NCI-H524 (cell line): ENCODE measurements at regions not wholly inside any gene's neighbourhood (a gene's known extent, or its start where the extent isn't known, plus 50 kb on each side); places are given as distances from the start of the nearest gene placed in this dataset.
"Not testable (repeated sequence)": the region's sequence is repeated elsewhere in the genome, so short reads cannot be mapped to it uniquely, and the experiment has no call there.

ENCODE experiments used
- DNase-seq, 2 experiments: peaks; one replicate each; lab custom pipeline; 2025; lab: John Stamatoyannopoulos, UW

DNA sequence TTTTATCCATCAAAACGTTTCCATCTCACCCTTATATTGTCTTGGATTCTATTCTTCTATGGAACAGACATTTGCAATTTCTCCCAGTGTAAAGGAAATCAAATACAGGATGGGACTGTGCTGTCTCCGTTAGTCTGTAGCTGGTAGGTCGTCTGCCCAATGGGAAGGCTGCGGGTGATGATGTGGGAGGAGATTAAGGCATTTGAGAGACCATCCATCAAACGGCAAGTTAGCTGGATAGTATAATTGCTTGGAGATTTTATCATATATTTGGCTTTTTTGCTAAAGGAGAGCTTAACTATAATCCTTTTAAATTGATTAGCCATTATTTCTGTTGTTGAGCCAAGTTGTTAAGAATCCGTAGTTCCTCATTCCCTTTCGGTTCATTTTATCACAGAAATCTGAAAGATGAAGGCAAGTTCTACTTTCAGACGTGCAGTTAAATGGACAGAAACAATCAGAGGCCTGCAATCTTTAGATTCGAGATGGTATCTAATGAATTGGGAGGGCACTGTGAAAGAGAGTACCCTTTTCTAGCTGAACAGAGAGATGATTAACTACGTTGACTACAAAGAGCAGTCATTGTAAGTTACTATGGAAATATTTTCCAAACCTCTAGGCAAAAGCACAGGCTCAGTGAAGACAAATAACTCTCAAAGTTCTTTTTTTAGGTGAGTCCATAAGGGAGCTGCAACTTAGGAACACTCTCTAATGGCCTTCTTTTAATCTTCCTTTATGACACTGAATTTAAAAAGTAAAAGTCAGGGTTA lies 253.3 kb upstream of the KIAA1217 start:
- DNase-seq: no peak

DNA sequence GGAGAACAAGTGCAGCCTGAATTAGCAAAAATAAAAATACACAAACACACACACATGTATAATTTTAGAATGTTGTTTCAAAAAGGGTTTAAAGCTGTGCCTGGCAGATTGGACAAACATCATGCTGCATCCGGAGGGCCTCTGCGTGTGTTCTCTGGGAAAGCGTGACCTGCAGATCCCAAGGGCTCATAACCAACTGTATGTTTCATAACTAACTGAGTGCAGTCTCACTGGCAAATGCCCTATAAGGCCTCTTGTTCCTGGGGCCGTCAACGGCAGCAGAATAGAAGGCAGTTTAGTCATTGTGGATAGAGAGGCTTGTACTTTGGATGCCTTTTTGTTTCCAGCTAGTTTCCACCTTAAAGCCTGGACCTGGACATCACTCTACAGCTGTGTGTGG lies 243.8 kb upstream of the KIAA1217 start:
- no peak for DNase-seq

DNA sequence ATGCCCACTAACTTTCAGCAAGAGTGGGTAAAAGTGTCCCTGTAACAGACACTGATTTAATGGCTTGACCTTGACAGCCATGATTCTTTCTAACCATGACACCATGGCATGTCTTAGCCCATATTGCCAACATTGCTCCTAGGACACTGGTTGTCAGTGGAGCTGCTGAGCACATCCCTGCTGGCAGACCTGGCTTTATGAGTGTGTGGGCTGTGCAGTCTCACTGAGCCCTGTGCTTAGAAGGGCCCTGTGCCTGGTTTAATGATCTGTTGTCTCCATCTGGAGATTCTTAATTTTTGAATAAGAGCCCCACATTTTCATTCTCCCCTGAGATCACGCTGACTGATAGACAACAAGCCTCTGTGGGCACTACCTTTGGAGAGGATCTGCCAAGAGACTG lies 243.1 kb upstream of the KIAA1217 start:
- peak in 1 of 2 experiments; percentile 14 for DNase-seq

DNA sequence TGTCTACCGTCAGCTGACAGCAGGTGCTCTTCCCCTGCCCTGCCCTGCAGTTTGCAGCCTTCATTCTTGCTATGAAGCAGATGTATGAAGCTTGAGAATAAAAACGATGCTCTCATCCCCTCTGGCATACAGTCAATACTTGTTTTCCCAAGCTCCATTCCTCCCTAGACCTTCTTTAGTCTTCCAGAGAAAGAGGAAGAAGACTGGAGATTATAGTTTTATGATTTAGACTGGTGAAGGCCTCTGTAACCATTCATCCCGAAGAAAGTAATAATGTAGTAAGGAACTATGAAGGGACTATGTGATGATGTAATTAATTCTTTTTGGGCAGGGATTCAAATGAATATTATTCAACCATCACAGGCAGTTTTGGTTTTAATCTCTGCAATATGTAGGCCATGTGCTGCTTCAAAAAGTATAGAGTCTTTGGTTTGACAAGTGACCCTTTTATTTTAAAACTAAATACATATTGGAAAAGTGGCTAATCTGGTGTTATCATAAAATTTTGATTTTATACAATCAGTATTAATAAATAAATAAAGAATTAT lies 242.4 kb upstream of the KIAA1217 start:
- DNase-seq: no peak

DNA sequence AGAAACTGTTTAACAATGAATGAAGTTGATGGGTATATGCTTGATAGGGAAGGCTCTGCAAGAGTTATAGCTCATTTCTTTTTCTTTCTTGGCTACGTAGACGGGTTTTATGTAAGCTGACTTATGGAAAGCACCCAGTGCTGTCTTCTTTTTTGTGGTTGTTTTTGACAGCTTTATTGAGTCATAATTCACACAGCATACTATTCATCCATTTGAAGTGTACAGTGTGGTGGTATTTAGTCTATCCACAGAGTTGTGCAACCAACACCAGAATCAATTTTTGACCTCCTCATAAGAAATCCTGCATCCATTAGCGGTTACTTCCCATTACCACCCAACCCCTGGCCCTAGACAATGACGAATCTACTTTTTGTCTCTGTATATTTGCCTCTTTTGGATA lies 240.6 kb upstream of the KIAA1217 start:
- DNase-seq: no peak

DNA sequence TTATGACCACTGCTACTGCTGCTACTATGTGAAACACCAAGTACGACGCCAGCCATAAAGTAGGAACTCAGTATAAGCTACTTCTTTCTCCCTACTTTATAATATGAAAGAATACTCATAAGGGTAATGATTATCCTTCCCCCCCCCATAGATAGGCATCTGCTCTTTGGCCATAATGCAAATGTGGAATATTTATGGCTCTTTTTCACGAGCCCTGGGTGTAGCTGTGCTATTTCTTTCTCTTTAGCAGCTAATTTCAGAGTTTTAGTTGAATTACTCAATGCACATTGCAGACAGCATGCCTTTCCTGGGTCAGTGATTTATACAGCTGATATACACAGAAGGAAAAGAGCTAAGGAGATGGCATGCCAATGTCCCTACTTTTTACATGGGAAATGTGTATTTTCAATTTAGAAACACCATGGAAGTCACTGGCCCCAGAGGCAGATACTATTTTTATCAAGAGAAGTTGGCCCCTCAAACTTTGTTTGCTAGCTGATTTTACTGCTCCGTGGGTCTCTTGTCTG lies 234.1 kb upstream of the KIAA1217 start:
- no peak for DNase-seq

DNA sequence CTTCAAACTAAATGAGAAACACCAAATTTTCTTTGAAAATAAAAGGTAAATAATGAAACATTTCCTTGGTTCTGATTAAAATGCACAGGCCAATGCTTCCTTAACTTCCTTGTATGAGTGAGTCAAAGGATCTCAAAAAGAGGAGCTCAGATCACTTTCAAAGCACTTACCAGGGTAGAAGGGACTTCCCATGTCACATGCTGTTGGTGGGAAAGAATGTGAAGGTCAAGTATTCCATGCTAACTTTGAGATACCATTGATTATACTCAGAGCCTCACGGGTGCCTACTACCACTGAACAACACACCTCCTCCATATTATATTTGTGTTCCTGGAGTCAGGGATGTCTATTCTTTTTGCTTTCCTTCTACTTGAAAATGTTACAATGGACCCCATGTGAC lies 233.5 kb upstream of the KIAA1217 start:
- DNase-seq: no peak

DNA sequence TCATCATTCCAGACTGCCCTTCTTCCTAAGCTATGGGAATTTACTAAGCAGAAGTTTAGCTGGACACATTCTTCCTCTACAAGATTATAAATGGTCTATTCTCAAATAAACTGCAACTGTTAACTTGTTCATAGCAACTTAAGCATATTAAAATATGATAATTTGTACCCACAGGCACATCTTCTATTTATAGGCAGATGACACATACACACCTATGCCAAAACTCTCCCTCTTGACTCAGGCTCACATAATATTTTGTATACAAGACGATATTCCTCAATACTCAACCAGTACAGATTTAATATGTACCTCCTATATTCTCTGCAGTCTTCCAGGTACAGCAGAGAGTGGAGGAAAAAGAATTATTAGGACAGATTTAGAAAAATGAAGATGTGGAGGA lies 232.7 kb upstream of the KIAA1217 start:
- no peak for DNase-seq

DNA sequence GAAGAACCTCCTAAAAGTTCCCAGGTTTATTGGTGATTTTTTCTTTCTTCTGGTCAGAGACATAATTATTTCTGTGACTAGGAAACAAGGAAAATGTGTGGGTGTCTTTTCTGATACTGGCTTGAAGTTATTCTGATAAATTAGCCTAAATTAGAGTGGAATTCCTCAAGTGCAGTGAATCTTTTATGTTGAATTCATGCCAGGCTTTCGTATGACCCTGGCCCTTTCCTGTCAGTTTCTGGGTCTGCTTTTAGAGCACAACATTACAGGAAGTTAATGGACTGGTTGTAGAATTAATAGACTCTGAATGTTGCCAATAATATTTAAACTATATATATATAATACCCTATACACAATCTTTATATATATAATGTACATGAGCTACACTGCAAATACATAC lies 230.6 kb upstream of the KIAA1217 start:
- DNase-seq: no peak

DNA sequence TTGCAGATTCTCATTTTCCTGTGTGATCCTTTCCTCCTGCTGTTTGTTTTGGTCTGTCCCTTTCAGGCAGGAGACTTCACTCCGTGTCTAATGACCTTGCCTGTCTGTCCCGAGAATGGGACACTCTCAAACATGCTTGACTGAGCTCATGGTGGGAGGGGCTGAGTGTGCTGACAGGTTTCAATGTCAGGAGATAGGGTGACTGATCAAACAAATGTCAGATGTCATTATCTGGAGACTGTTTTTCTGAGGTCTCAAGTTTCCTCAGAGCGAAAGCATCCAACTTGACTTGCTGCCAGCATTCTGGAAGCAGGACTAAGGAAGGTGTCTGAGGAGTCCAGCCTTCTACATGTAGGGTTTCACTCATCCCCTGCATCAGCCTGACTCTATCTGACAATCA lies 228.8 kb upstream of the KIAA1217 start:
- DNase-seq: peak; percentile 8 to 64

DNA sequence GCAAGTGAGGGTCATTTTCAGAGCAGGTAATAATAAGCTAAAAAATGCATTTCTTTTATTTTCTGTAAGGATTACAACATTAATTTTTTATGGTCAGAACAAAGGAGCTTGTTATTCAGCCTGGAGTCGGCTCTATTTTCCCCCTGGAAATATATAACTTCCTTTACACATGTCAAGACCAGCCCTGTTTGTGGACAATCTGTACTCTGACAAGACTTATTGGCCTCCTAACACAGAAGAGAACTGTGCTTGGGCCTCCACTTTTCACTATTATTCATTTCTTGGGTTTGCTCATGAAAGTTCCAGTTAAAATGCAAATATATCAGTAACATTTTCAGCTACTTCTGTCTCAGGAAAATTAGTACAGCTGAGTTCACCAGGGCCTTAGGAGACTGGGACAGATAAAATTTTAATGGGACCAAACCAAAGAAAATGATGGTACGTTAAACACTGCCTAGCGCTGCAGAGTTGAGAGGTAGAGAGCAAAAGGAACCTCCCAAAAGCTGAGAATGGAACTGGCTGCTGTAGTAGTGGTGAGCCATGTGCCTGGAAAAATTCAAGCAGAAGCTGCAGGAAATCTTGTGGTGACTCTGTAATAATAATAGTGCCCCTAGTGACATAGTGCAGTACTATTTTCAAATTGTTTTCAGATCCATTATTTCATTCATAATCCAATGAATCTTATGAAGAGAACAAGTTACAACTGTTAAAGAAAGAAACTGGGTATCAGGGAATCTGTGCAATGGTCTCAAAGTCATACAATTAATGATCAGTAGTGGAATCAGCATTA lies 227.2 kb upstream of the KIAA1217 start:
- peak in 1 of 2 experiments; percentile 4 for DNase-seq

DNA sequence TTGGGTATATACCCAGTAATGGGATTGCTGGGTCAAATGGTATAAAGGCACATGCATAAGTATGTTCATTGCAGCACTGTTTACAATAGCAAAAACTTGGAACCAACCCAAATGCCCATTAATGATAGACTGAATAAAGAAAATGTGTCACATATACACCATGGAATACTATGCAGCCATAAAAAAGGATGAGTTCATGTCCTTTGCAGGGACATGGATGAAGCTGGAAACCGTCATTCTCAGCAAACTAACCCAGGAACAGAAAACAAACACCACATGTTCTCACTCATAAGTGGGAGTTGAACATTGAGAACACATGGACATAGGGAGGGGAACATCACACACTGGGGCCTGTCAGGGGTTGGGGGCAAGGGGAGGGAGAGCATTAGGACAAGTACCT lies 224.5 kb upstream of the KIAA1217 start:
- not testable (repeated sequence) for DNase-seq

DNA sequence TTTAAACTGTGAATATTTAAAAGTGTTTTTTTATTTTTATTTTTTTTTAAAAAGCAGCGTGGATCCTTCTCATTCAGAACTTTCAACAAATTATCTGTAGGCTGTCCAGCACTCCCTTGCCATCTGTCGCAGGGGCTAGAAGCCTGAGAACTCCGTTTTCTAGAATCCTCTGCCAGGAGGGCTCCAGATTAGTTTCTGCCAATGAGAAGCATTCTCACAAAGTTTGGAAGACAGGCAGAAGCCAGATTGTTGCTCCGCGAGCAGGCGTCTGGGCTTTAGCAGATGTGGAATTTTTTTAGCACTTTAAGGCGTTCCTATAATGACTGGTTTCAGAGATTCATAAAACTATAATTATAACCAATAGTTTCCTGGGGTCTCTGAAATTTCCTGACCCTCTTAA lies 220.9 kb upstream of the KIAA1217 start:
- no peak for DNase-seq

DNA sequence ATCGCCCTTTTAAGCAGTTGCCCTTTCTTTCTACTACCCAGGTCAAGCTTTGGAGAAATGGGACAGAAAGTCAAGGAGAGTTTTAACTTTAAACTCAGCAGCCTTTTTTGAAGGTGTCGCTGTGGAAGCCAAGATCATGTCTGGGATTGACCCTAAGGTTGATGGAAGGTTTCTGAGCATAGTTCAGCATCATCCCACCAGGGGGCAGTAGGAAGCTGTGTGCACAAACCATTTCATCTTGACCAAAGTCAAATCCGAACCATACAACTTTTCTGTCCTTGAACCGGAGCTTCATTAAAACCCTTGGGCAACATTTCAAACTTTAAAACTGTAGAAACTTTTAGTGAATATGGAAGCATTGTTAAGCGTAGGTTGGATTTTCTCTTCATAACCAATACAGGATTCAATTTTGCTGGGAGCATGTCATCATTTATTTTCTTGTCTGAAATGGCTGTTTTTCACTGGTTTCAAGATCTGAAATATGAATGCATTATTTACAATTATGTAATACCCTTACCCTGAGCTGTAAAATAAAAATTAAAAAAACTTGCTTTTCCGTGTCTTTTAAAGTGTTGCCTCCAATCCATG lies 214.4 kb upstream of the KIAA1217 start:
- peak in 1 of 2 experiments; percentile 48 for DNase-seq

DNA sequence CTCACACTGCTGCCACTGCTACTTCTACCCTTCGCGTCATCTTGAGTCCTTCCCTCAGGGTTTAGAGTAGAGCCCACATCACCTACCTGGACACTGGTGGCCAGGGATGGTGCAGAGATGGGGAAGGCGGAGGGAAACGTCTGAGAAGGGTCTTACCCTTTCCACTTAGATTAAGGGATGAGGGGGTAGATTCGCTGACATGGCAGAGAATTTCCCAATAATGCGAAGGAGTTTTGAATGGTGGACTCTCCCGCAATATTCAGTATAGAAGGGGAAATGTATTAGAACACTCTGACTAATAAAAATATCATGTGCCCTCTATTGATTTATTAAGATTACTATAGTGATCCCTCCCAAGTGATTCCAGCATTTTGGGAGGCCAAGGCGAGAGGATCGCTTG lies 209.5 kb upstream of the KIAA1217 start:
- no peak for DNase-seq

DNA sequence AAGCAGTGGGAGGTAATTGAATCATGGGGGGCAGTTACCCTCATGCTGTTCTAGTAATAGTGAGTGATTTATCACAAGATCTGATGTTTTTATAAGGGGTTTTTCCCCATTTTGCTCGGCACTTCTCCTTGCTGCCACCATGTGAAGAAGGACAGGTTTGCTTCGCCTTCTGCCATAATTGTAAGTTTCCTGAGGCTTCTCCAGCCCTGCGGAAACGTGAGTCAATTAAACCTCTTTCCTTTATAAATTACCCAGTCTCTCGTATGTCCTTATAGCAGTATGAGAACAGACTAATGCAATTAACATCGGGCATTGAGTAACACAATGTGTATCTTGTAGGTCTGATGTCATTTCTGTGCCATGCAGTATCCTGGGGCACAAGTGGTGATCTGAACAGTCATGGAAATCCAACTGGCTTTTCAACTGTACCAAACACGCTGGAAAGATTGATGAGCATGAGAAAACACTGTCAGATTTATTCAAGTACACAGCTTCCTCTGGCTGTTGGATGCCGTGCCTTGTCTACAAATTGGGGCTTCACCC lies 208.6 kb upstream of the KIAA1217 start:
- DNase-seq: no peak

DNA sequence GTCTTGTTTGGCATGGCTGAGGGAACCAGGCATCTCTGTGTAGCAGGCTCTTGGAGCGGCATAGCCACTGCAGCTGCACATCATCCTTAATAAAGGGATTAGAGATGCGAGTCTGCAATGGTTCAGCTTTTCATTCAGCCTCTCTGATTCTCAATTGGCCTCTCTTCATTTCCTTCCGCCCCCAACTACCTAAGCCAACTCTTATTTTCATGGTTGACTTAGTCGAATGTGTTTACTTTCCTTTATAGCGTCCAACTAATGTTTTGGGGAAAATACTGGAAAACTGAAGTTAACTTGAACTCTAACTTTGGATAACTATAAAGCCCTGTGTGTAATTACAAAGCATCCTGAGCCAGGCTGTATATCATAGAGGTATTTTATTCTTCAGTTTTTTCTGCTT lies 202.2 kb upstream of the KIAA1217 start:
- no peak for DNase-seq

DNA sequence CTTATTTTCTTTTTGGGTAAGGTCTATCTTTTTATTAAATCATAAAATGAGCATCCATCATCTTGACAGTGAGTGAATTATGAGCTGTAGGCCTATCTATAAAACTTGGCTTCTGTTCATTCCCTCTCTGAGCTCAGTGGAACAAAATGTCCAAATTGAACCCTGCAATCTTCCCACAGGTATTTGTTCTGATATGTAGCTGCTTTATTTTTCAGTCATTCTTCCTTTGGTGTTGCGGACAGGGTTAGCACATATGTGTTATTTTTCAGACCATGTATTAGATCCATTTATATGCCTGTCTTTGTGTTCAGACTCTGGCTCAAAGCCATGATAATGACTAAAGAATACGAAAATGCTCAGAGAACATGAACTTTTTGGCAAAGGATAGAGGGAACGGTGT lies 201.6 kb upstream of the KIAA1217 start:
- no peak for DNase-seq

DNA sequence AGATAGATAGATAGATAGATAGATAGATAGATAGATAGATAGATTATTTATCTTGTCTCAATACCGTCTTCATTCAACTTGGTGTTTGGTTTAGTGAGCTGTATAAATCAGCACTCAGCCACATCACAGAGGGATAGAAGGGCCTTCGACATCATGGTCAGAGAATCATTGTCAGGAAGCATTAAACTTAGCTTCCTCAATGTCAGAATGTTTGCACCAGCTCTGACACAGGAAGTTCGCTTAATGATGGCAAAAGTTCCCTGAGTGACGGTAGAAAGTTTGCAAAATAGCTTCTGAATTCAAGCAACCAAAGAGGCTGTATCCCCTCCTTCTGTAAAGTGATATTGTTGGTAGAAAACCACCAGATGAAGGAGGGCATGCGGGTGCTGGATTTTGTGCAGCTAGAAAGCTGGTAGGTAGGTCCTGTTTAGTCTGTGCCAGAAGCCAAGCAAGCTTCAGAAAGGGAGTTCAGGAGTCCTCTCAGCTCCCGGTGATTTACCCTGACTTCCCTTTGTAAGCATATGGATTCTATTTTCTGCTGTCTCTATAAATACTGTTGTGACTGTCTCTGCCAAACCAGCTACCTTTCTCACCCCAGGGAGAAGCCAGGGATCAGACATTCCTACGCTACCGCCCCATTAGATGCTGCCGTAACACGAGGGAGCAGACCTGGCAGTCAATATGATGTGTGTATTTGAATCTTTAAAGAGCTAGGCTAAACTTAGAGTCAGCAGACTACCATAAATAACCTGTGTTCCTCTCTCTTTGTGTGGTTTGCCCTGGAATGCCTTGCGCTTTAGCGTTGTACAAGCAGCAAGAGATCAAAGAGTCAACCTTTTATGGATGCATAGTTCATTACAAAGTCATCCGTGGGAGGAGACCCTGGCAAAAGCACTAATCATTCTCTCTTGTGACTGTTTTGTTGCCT lies 200.5 kb upstream of the KIAA1217 start:
- DNase-seq: no peak

DNA sequence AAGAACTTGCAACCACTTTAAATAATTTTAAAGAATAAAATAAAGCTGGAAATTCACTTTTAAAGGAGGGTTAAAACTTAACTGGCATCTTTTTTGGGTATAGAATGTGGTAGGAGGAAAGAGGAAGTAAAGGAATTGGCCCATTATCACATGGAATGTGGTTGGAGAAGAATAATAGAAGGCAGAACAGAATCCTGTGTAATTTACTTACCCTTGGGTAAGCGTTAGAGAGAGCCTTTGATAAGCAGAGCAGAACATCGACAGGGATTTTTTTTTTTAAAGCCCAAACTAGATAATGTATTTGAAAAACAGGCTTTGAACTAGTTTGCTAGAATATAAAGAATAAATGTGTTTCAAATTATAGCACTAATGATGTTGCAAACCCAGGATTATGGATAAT lies 199.8 kb upstream of the KIAA1217 start:
- DNase-seq: no peak

DNA sequence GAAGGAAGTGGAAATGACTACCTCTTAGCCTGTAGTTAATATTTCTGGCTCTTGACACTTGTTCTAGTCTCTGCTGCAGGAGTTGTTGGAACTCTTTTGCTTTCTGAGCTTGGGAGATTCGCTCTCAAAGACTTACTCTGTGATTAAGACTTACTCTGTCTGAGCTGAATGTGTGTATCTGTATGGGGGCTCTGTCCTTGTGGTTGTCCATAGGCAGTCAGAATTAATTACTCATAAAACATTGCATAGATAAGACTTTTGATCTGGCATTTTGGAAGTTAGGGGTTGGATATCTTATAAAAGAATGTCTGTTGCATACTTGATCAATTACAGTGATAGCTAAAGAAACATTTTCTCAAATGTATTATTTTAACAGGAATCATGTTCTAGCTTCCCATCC lies 199.2 kb upstream of the KIAA1217 start:
- no peak for DNase-seq
